ENCODE measurements at regions not wholly inside any gene's neighbourhood (a gene's known extent, or its start where the extent isn't known, plus 50 kb on each side); places are given as distances from the start of the nearest gene placed in this dataset.
"Not testable (repeated sequence)": the region's sequence is repeated elsewhere in the genome, so short reads cannot be mapped to it uniquely, and the experiment has no call there.

DNA sequence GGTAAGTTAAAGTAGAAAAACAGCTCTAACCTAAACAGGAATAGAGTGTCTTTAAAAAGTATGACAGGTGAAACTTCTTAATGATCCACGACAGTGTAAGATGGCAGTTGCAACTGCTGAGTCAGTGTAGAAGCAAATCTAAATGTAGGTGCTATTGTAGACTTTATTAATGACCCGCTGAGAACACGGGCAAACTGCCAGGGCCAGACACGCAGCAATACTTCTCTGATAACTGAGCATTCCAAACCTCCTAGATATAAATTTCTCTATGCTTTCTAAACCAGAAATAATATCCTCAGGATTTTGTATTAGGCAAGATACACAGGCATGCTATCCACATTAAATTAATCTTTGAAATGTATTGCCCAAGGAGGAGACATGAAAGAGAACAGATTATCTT lies 1076.4 kb downstream of the HACE1 start:
- no peak for DNase-seq (ENCODE audit: low read depth)

DNA sequence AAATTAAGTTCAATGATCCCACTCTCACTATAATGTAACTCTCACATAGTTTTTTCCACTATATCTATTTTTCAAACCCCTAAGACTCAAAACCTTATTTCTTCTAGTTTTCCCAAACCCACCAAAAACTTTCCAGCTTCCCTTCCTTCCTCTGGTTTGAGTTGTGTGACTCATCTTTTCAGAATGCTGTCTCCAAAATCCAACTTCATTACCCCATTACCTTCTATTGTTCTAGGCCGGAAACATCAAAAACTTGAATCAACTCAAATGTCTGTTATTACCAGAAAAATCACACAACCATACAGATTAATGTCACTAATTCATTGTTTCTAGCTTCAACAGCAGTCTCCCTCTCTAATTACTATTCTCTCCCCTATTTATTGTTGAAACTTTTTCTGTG lies 1090.3 kb downstream of the HACE1 start:
- DNase-seq (ENCODE audit: low read depth) = no peak

DNA sequence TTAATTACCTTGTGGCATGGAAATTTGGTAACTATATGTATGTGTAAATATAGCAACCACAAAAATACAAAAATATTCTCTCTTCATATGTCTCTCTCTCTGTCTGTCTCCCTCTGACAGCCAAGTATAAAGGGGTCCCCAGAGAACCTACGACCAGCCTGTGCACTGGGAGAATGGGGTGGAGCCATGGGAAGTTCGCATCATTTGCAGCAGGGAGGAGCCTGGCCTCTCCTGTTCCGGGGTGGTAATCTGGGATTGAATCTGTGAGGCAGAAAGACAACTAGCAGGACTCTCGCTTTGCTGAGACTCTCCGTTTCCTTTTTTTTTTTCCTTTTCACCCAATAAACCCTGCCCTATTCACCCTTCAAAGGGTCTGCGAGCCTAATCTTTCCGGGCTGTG lies 1109.1 kb downstream of the HACE1 start:
- no peak for DNase-seq (ENCODE audit: low read depth)

DNA sequence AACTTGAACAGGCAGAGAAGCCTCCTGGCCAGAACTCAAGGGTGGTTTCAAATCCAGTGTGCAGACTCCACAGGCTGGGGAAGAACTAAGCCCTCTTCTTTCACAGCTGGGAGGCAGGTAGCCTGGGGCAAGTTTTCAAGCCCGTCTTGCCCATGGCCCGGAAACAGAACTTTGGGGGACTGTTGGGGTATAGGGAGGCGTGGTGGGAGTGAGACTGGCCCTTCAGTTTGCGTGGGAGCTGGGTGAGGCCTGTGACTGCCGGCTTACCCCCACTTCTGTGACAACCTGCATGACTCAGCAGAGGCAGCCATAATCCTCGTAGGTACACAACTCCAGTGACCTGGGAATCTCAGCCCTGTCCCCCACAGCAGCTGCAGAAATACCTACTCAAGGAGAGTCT lies 1125.7 kb downstream of the HACE1 start:
- no peak for DNase-seq (ENCODE audit: low read depth)

DNA sequence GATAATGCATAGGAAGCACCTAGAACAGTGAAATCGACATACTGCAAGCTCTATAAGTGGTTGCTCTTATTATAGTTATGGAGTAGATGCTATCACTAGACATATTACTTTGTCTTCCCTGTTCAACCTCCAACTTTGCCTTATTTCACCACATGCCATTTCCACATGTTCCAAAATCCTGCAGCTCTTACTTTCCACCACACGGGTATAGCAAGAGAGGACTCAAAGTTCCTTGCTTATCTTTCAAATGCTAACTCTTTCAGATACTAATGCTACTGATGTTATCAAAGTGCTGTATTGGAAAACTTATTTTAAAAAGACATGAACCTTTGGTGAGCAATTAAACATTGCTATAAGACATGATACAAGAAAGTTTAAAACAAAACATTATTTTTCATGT lies 1130.1 kb downstream of the HACE1 start:
- DNase-seq (ENCODE audit: low read depth) = no peak

DNA sequence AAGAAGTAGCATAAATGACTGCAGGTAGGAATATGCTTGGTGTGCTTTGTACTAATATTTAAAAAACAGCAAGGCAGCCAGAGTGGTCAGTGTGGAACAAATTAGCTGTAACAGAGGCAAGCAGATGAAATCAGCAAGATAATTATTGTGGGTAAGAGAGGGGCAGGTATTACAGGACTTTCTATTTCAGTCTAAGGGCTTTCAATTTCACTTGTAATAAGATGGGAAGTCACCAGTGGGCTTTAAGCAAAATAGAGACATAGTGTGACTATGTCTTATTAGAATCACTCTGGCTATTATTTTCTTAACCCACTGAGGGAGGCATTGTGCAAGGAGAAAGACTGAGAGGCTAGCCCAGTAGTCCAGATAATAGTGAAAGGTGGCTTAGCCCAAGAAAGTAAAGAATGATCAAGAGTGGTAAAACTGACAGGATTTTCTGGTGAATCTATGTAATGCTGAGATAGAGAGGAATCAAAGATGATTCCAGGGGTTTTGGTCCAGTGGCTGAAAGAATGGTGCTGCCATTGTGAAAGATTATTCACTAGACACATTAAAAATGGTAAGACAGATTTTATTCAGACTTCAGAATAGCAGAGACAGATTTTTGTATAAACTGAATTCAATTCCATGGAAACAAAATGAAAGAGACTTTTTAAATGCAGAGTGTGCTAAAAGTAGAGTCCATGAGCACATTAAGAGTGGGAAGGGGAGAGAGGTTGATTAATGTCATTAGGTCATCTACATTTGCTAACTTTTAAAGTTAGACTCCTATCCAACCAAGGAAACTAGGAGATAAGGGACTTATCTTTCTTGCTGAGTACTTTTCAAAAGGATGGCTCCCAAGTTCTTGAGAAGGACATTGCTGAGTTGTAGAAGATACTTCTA lies 1136.0 kb downstream of the HACE1 start:
- DNase-seq (ENCODE audit: low read depth) = no peak

DNA sequence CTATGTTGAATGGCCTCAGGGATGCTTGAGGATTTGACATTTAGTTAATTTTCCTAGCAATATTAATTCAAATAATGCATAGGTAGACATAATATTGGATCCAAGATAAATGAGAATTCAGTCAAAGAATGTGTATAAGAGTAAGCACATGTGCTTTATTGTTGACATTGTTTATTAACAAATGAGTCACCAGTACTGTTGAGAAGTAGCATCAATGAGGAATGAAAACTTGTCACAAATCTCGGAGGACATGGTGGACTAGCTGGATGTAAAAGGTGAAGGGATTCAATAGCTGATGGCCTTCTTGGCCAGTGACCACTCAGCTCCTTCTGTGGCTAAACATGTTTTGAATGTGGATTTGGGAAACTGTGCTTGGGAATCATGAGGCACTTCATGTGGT lies 1137.0 kb downstream of the HACE1 start:
- DNase-seq (ENCODE audit: low read depth) = no peak

DNA sequence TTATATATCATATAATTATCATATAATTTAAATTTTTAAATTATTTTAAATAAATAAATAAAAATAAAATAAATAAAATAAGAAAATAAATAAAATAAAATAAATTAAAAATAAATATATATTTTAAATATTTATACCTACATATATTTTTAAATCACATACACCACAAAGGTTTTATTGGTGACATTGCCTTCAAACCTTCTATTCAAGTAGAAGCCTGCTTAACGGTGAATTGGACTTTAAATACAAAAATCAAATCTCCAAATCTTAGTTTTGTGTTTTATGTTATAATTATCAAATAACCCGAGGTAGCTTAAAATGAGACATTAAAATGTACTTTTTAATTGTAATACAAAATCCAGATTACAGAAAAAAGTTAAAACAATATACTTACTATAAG lies 1137.8 kb downstream of the HACE1 start:
- DNase-seq (ENCODE audit: low read depth) = no peak

DNA sequence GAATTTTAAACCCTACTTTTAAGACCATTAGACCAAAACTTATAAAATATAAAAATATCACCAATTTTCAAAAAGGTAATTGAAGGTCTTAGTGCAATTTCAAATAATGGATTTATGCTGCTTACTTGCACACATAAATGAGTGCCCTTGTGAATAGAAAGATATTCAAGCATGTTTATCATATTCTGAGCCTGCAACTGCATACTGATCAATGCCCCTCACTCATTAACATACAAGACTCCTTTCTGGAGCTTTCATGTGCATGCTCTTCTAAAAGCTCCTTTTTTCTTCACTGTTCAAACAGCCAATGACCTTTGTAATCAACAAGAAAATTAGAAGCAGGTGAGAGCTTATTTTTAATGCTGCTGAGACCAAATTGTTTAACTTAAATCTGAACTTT lies 1139.3 kb downstream of the HACE1 start:
- DNase-seq (ENCODE audit: low read depth) = no peak

DNA sequence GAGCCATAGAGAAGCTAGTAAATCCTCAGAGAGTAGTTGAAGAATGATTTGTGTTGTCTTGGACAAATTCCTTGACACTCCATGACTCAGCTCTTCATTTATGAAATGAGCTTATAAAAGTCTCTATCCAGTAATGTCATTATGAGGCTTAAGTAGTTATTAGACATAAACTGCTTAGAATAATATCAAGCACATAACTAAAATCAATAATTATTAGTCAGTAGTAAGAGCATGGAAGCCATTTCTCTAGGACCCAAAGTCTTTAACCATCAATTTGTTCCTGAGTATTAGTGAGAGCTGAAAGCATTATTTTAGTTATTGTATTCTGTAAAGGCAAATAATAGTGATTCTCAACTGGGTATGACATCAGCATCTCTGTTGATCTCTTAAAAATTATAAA lies 1140.2 kb downstream of the HACE1 start:
- no peak for DNase-seq (ENCODE audit: low read depth)

DNA sequence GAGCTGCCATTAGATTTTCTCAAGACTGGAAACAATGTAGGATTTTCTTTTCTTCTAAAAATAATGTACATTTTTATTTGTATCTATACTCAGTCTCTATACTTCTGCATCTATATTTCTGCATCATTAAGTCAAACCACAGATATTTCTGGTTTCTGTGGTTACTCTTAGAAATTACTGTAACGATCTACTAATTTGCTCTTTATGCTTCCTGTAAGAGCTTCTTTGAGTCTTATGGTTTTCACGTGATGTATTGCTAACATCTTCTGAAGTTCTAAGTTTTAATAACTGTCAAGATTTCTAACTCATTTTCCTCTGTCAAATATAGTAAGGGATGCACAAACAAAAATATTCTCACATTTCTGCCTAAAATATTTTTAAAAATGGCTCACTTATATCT lies 1144.5 kb downstream of the HACE1 start:
- DNase-seq (ENCODE audit: low read depth) = no peak

DNA sequence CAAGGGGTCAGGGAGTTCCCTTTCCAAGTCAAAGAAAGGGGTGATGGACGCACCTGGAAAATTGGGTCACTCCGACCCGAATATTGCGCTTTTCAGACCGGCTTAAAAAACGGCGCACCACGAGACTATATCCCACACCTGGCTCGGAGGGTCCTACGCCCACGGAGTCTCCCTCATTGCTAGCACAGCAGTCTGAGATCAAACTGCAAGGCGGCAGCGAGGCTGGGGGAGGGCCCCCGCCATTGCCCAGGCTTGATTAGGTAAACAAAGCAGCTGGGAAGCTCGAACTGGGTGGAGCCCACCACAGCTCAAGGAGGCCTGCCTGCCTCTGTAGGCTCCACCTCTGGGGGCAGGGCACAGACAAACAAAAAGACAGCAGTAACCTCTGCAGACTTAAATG lies 1150.5 kb downstream of the HACE1 start:
- not testable (repeated sequence) for DNase-seq (ENCODE audit: low read depth)

DNA sequence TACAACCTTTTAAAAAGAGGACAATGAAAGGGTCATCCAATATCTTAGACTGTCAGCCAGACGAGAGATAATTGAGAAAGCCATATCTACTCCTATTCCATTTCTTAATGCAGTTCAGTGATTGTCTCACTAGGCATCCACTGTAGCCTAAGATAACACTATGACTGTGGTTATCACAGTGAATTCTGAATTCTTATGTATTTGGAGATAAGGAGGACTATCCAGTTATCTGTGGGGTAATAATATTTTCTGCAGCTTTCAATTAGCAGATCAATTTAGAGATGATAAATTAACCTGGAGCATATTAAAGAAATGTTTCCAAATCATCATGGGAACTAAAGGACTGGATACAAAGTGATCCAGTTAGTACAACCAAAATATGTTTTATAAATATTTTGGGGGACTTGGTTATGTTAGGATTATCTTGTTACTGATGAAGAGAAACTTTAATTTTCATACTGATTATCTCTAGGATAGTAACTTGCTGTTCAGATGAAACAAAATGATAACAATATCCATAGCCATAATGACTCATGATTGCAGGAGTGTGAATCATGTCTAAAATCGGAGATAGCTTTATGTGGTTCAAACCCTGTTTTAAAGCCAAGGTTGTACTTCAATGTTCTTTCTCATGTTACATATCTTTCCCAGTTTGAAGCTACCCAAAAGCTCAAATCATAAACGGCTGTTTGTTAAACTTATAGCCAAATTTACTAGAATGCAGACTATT lies 1152.0 kb downstream of the HACE1 start:
- peak; percentile 3 for DNase-seq (ENCODE audit: low read depth)

DNA sequence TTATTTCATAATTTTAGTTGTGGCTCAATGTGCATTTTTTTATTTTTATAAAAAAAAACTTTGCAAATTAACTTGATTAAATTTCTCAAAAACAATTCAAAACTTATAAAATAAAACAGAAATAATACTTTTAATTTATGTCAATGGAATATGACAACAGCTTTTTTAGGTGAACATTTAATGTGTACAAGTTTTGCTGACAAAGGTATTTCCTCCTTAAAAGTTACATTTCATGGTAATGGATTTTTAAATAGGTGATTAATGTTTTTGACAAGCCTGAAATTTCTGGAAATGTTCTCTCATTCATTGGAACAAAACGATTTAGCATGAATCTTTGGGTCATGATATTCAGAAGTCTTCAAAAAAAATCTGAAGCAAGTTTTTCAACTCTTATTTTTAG lies 1160.0 kb downstream of the HACE1 start:
- no peak for DNase-seq (ENCODE audit: low read depth)

DNA sequence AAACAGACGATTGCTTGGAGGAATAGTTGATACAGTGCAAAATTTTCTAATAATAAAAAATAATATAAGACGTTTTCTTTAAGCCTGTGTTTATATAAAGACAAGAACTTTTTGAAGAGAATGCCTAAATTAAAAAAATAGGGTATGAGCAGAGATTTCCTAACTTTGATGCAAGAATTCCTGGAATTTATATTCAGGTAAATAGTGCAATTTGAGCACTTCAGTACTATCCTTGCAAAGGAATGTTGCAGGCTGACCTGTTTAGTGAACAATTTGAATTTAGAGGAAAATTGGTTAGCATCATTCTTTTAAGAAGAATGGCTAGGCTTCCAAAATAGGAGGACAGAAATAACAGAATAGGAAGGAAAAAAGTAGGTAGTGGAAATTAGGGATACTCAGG lies 1172.3 kb downstream of the HACE1 start:
- no peak for DNase-seq (ENCODE audit: low read depth)

DNA sequence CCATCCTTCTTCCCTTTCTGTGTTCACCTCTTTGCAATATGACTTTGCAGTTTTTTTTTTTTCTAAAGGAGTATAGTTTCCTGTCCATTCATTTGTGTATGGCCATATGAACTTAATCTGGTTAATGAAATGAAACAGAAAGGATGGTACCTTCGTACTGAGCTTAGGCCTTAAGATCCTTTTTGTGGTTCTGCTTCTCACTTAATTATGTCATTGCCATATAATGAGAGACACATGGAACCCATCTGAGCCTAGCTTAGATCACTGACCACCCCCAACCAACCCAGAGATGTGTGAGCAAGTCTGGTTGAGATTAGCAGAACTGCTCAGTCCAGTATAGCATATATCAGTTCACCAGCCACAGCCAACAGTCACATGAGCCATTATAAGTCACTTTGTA lies 1179.6 kb downstream of the HACE1 start:
- no peak for DNase-seq (ENCODE audit: low read depth)

DNA sequence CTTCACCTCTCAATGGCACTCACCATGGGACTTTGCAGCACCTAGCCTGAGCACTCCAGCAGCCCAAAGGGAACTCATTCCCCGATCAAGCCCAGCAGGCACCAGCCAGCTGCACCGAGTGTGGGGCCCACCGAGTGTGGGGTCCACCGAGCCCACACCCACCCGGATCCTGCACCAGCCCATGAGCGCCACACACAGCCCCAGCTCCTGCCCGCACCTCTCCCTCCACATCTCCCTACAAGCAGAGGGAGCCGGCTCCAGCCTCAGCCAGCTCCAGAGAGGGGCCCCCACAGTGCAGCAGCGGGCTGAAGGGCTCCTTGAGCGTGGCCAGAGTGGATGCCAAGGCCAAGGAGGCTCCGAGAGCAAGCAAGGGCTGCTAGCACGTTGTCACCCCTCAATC lies 1182.4 kb downstream of the HACE1 start:
- no peak for DNase-seq (ENCODE audit: low read depth)

DNA sequence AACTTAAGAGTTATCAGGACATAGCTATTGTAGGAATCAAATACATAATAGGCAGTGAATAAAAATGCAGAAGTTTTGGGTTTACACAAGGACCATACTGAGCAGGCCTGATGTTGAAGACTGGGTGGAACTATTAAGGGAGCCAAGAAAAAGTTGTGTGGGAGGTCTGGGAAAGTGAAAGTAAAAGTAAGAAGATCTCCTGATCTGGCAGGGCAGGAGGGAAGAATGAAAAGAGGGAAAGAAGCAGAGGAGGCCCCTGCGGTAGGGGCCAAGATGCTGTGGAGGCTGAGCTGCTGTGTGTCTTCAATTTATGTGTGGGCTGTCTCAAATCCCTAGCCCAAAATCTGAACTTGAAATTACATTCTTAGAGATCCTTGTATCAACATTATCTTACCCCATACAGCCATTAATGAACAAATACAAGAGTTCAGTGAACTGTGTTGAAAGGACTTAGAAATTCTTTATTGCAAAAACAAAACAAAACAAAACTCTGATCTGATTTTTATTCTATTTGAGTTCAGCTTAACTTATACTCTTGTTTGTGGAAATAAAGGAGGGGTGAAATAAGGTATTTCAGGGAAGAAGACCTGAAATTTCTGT lies 1183.8 kb downstream of the HACE1 start:
- peak; percentile 25 for DNase-seq (ENCODE audit: low read depth)

DNA sequence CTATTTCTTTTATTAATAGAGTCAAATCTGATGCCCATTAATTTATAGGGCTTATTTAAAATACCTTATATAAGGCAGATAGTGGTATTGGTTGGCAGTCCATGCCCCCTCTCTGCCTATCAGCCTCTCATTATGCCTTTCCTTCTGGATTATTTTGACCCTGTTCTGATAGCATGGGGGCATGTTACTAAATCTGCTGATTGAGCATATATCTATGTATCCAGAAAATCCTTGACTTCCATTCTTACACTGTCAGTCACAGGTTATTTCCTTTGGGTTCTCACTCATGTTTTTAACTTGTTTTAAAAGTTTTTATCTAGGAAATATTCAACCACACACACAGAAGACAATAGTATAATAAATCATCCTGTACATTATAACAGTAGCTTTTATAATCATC lies 1184.9 kb downstream of the HACE1 start:
- DNase-seq (ENCODE audit: low read depth) = no peak

DNA sequence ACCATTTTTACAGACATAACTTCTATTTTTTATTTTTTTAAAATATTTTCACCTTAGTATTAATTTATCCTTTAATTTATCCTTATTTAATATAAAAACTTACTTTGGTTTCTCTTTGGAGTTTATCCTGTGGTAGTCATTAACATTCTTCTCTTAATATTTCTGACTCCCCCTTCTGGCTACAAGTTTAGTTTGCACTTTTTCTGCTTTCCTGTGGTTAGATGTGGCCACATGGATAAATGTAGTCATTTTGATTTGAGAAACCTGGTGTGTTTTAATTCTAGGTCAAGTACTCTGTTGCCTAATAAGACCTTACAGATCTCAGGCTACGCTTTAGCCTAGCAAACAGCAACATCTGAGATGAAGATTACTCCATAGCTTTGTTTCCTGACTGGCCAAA lies 1187.5 kb downstream of the HACE1 start:
- peak; percentile 20 for DNase-seq (ENCODE audit: low read depth)

DNA sequence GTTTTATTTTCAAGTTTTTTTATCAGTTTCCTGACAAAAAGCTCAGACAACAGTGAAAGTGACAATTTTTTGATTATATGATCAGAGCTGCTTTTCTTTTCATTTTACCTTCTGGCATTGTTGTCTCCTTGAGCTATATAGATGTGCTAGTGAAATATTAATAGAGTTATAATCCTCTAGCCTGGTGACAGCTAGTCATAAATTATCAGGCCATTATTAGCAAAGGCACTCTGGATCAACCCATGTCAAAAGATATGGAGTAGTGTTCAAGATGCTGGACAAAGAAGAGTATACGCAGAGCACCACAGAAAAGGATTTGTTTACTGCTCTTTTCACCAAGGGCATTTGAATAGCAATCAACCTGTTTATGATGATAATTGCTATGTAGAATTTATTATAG lies 1230.1 kb downstream of the HACE1 start:
- no peak for DNase-seq (ENCODE audit: low read depth)

DNA sequence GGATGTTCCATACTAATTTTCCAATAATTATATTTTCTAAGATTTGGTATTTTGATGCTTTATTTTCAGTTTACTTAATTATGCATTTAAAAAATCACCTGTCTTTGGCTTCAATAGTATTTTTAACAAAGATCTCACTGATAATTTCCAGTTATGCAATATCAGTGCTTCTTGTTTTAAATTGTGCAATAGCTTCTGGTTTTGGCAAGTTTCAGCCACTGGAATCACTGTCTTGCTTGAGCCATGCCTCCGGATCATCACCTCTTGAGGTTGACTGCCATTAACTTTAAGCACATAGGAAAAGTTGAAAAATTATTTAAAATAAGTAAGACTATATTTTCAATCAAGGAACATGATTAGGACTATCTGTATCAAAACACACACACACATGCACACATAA lies 1242.1 kb downstream of the HACE1 start:
- DNase-seq (ENCODE audit: low read depth) = no peak

DNA sequence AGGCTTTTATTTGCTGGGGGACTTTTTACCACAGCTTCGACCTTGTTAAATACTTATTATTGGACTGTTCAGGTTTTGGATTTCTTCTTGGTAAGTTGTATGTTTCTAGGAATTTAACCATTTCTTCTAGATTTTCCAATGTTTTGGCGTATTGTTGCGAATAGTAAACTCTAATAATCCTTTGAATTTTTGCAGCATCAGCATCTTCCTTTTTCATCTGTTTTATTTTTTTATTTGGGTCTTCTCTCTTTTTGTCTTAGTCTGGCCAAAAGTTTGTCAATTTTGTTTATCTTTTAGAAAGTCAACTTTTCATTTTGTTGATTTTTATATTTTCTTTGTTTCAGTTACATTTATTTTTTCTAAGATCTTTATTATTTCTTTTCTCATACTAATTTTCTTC lies 1272.0 kb downstream of the HACE1 start:
- no peak for DNase-seq (ENCODE audit: low read depth)

Measured in HS-5 (cell line).